ENCODE measurements at regions not wholly inside any gene's neighbourhood (a gene's known extent, or its start where the extent isn't known, plus 50 kb on each side); places are given as distances from the start of the nearest gene placed in this dataset.

- peak; percentile 94 to 99 (median 98) for ATAC-seq
- TF ChIP-seq CTCF (IDR thresholded peaks at IDR 0.05): no peak
- intact Hi-C loops (cut with DNase I): no loop called here
- peaks cover 8 to 18% (median 14%) of the 10 kb centered on the region in 3 donors for H3K4me1 ChIP-seq
- no peaks in the 10 kb centered on the region for H3K36me3 ChIP-seq
- H3K4me3 ChIP-seq: no peak overlapping the region
- no peaks in the 10 kb centered on the region for H3K27me3 ChIP-seq
- 34 to 35% methylated on average over 6 of the region's 6 CpGs for WGBS, 2 donors
- no peak for FAIRE-seq
- no peaks in the 10 kb centered on the region for H3K9me3 ChIP-seq
- peak in 5 of 6 donors; percentile 70 to 83 (median 77) for DNase-seq
- peak overlapping the region in 3 of 4 donors; percentile 49 to 59 (median 57) for H3K27ac ChIP-seq
Observed at GRCh38 chr14:65854215-65854614, 441.7 kb downstream of the FUT8 start.

GRCh38 chr14:65860956-65861611 lies 448.6 kb downstream of the FUT8 start:
- FAIRE-seq: no peak
- H3K4me3 ChIP-seq: no peak overlapping the region
- H3K36me3 ChIP-seq: no peaks in the 10 kb centered on the region
- ATAC-seq: no peak
- H3K4me1 ChIP-seq: no peaks in the 10 kb centered on the region
- TF ChIP-seq CTCF (IDR thresholded peaks at IDR 0.05): no peak
- no peak overlapping the region for H3K27ac ChIP-seq
- 80 to 89% methylated on average over 5 of the region's 5 CpGs for WGBS, 2 donors
- no peaks in the 10 kb centered on the region for H3K9me3 ChIP-seq
- intact Hi-C loops (cut with DNase I): no loop called here
- DNase-seq: no peak
- H3K27me3 ChIP-seq: no peaks in the 10 kb centered on the region

GRCh38 chr14:65864549-65864948 lies 452.0 kb downstream of the FUT8 start:
- WGBS, 2 donors: 63 to 66% methylated on average over 4 of the region's 4 CpGs
- no peak for TF ChIP-seq CTCF (IDR thresholded peaks at IDR 0.05)
- H3K4me3 ChIP-seq: no peak overlapping the region
- intact Hi-C loops (cut with DNase I): no loop called here
- FAIRE-seq (no peak), DNase-seq (no peak), ATAC-seq (no peak)
- no peaks in the 10 kb centered on the region for H3K4me1 ChIP-seq
- no peak overlapping the region for H3K27ac ChIP-seq
- H3K9me3 ChIP-seq: no peaks in the 10 kb centered on the region
- no peaks in the 10 kb centered on the region for H3K36me3 ChIP-seq
- H3K27me3 ChIP-seq: no peaks in the 10 kb centered on the region

- ATAC-seq (peak in 2 of 4 donors; percentile 57 to 65), DNase-seq (no peak), FAIRE-seq (no peak)
- Histone ChIP-seq H3K4me1 (no peaks in the 10 kb centered on the region), H3K27ac (no peak overlapping the region), H3K27me3 (no peaks in the 10 kb centered on the region), H3K4me3 (no peak overlapping the region), H3K36me3 (no peaks in the 10 kb centered on the region), H3K9me3 (no peaks in the 10 kb centered on the region)
- intact Hi-C loops (cut with DNase I): no loop called here
- WGBS, 2 donors: 11 to 12% methylated on average over 3 of the region's 3 CpGs
- no peak for TF ChIP-seq CTCF (IDR thresholded peaks at IDR 0.05)
Observed at GRCh38 chr14:65864984-65865383, 452.5 kb downstream of the FUT8 start.

- no peak for ATAC-seq
- no peaks in the 10 kb centered on the region for H3K36me3 ChIP-seq
- 79 to 83% methylated on average over 3 of the region's 3 CpGs for WGBS, 2 donors
- no peak overlapping the region for H3K27ac ChIP-seq
- TF ChIP-seq CTCF (IDR thresholded peaks at IDR 0.05): no peak
- H3K4me1 ChIP-seq: no peaks in the 10 kb centered on the region
- H3K4me3 ChIP-seq: no peak overlapping the region
- H3K27me3 ChIP-seq: no peaks in the 10 kb centered on the region
- DNase-seq: no peak
- no peak for FAIRE-seq
- intact Hi-C loops (cut with DNase I): no loop called here
- H3K9me3 ChIP-seq: no peaks in the 10 kb centered on the region
Observed at GRCh38 chr14:65866448-65866847, 453.9 kb downstream of the FUT8 start.

Measured in pancreas (tissue), 10 donors.